ENCODE measurements at regions not wholly inside any gene's neighbourhood (a gene's known extent, or its start where the extent isn't known, plus 50 kb on each side); places are given as distances from the start of the nearest gene placed in this dataset.

- no peak for DNase-seq (ENCODE audit: low spot score)
Measured at GRCh38 chr5:125203912-125204311, 457.5 kb upstream of the ZNF608 start.

GRCh38 chr5:125205601-125206225 is 459.3 kb upstream of the ZNF608 start:
- DNase-seq (ENCODE audit: low spot score), result no peak

- DNase-seq (ENCODE audit: low spot score), result no peak
Measured at GRCh38 chr5:125207856-125208255, 461.4 kb upstream of the ZNF608 start.

GRCh38 chr5:125209650-125210049 is 463.2 kb upstream of the ZNF608 start:
- no peak for DNase-seq (ENCODE audit: low spot score)

GRCh38 chr5:125210242-125210947 is 464.0 kb upstream of the ZNF608 start:
- no peak for DNase-seq (ENCODE audit: low spot score)

- DNase-seq (ENCODE audit: low spot score), result no peak
Measured at GRCh38 chr5:125214080-125214479, 467.6 kb upstream of the ZNF608 start.

GRCh38 chr5:125215593-125215992 is 469.2 kb upstream of the ZNF608 start:
- DNase-seq (ENCODE audit: low spot score), result no peak

GRCh38 chr5:125219710-125220109 is 473.3 kb upstream of the ZNF608 start:
- DNase-seq (ENCODE audit: low spot score), result no peak

GRCh38 chr5:125220284-125220683 is 473.8 kb upstream of the ZNF608 start:
- no peak for DNase-seq (ENCODE audit: low spot score)

GRCh38 chr5:125222597-125223240 is 476.3 kb upstream of the ZNF608 start:
- no peak for DNase-seq (ENCODE audit: low spot score)

GRCh38 chr5:125225424-125225823 is 479.0 kb upstream of the ZNF608 start:
- no peak for DNase-seq (ENCODE audit: low spot score)

GRCh38 chr5:125226825-125227224 is 480.4 kb upstream of the ZNF608 start:
- DNase-seq (ENCODE audit: low spot score), result no peak

- peak; percentile 20 for DNase-seq (ENCODE audit: low spot score)
Measured at GRCh38 chr5:125227333-125228095, 481.1 kb upstream of the ZNF608 start.

GRCh38 chr5:125228363-125229070 is 482.1 kb upstream of the ZNF608 start:
- no peak for DNase-seq (ENCODE audit: low spot score)

GRCh38 chr5:125229556-125229955 is 483.1 kb upstream of the ZNF608 start:
- no peak for DNase-seq (ENCODE audit: low spot score)

- peak; percentile 54 for DNase-seq (ENCODE audit: low spot score)
Measured at GRCh38 chr5:125232779-125233230, 486.4 kb upstream of the ZNF608 start.

GRCh38 chr5:125233944-125234343 is 487.5 kb upstream of the ZNF608 start:
- no peak for DNase-seq (ENCODE audit: low spot score)

GRCh38 chr5:125236007-125236406 is 489.6 kb upstream of the ZNF608 start:
- DNase-seq (ENCODE audit: low spot score), result no peak

GRCh38 chr5:125236981-125237380 is 490.5 kb upstream of the ZNF608 start:
- no peak for DNase-seq (ENCODE audit: low spot score)

- no peak for DNase-seq (ENCODE audit: low spot score)
Measured at GRCh38 chr5:125244531-125244930, 498.1 kb upstream of the ZNF608 start.

- DNase-seq (ENCODE audit: low spot score), result no peak
Measured at GRCh38 chr5:125245216-125245615, 498.8 kb upstream of the ZNF608 start.

GRCh38 chr5:125249400-125249799 is 503.0 kb upstream of the ZNF608 start:
- no peak for DNase-seq (ENCODE audit: low spot score)
